PC-3 (cell line): ENCODE measurements at regions not wholly inside any gene's neighbourhood (a gene's known extent, or its start where the extent isn't known, plus 50 kb on each side); places are given as distances from the start of the nearest gene placed in this dataset.

Source experiments
- ATAC-seq: fragments of 200-7000 bp; cut with Tn5 transposase; 2 replicates; pipeline ENCODE4 v1.9.1; 2020; ENCODE audit warnings: mild to moderate bottlenecking, moderate library complexity
- BruUV-seq: library from RNA; stranded (reverse); fragments of 400-500 nt; replicated peaks from 2 replicates; lab custom pipeline; 2021; lab: Mats Ljungman, UMichigan
- CTCF ChIA-PET: fragments of 300-600 bp; sonication (Branson Sonifier 250); formaldehyde crosslinking; loops from one replicate; lab custom pipeline; 2022; ENCODE audit warnings: antibody characterized with exemption; lab: Charles Lee
- POLR2A ChIA-PET: fragments of 300-600 bp; sonication (Branson Sonifier 250); formaldehyde crosslinking; loops from one replicate; lab custom pipeline; 2022; ENCODE audit warnings: antibody characterized with exemption; ENCODE audit not compliant: unreplicated experiment; lab: Charles Lee
- DNase-seq: peaks from one replicate; pipeline ENCODE4 v3.0.0-alpha.2; 2015
- H2AFZ ChIP-seq: fragments of 300-600 bp; sonication (generic); 2 replicates; pipeline ENCODE4 v1.6.0; 2016; ENCODE audit warnings: antibody characterized with exemption, low read length
- H3F3A ChIP-seq: fragments of 300-600 bp; sonication (generic); one replicate; pipeline ENCODE4 v1.6.0; 2017; ENCODE audit warnings: antibody characterized with exemption, low read length, control low read depth, mild to moderate bottlenecking; ENCODE audit not compliant: unreplicated experiment
- H3K27ac ChIP-seq: fragments of 300-600 bp; sonication (generic); 2 replicates; pipeline ENCODE4 v1.5.1; 2016; ENCODE audit warnings: mild to moderate bottlenecking, low read length
- H3K27me3 ChIP-seq: fragments of 300-600 bp; sonication (generic); 2 replicates; pipeline ENCODE4 v1.6.1; 2016; ENCODE audit warnings: low read length, mixed read lengths
- H3K36me3 ChIP-seq: fragments of 300-600 bp; sonication (generic); 2 replicates; pipeline ENCODE4 v1.6.1; 2016; ENCODE audit warnings: low read depth, mixed run types, low read length, mixed read lengths
- H3K4me1 ChIP-seq: fragments of 300-600 bp; sonication (generic); 2 replicates; pipeline ENCODE4 v1.5.1; 2016; ENCODE audit warnings: low read length; ENCODE audit not compliant: insufficient read depth
- H3K4me2 ChIP-seq: fragments of 300-600 bp; sonication (generic); 2 replicates; pipeline ENCODE4 v1.6.0; 2016; ENCODE audit warnings: low read length
- H3K4me3 ChIP-seq: fragments of 300-600 bp; sonication (generic); 2 replicates; pipeline ENCODE4 v1.5.1; 2016; ENCODE audit warnings: mild to moderate bottlenecking, low read length, mixed read lengths
- H3K79me2 ChIP-seq: fragments of 300-600 bp; sonication (generic); 2 replicates; pipeline ENCODE4 v1.6.1; 2017; ENCODE audit warnings: low read length, mixed read lengths
- H3K9ac ChIP-seq: fragments of 300-600 bp; sonication (generic); 2 replicates; pipeline ENCODE4 v1.6.0; 2016; ENCODE audit warnings: mild to moderate bottlenecking, low read length
- H3K9me2 ChIP-seq: fragments of 300-600 bp; sonication (generic); replicated peaks from 2 replicates; pipeline ENCODE4 v1.6.1; 2016; ENCODE audit warnings: mixed run types, low read length, mixed read lengths
- H3K9me3 ChIP-seq: fragments of 300-600 bp; sonication (generic); 2 replicates; pipeline ENCODE4 v1.6.1; 2016; ENCODE audit warnings: low read length, mixed read lengths
- H4K20me1 ChIP-seq: fragments of 300-600 bp; sonication (generic); 2 replicates; pipeline ENCODE4 v1.6.1; 2016; ENCODE audit warnings: low read length, mixed read lengths
- EZH2 ChIP-seq: fragments of 300-600 bp; sonication (generic); IDR thresholded peaks from one replicate; pipeline ENCODE4 v1.6.1; 2017; ENCODE audit warnings: antibody characterized with exemption, mild to moderate bottlenecking, low read length; ENCODE audit not compliant: unreplicated experiment
- EZH2phosphoT487 ChIP-seq: fragments of 300-600 bp; sonication (generic); IDR thresholded peaks from 2 replicates; pipeline ENCODE4 v1.6.1; 2018; ENCODE audit warnings: mild to moderate bottlenecking, antibody characterized with exemption, low read length, borderline replicate concordance
- intact Hi-C: fragments of 100-400 bp; cut with micrococcal nuclease; formaldehyde crosslinking; loops from 2 replicates; pipeline ENCODE4 v1.9.0; 2023
- TF ChIP-seq, protein P1 (sequence below): fragments of 300-600 bp; sonication (generic); conservative IDR thresholded peaks from 2 replicates; pipeline ENCODE4 v1.5.1; 2017; ENCODE audit warnings: antibody characterized with exemption, low read depth, mild to moderate bottlenecking, low read length

GRCh38 chr6:168249746-168250145, 69.8 kb downstream of the DACT2 start:
- Histone ChIP-seq H3F3A (no peaks in the 10 kb centered on the region), H3K4me2 (no peak overlapping the region), H4K20me1 (no peaks in the 10 kb centered on the region), H3K4me3 (no peak overlapping the region), H3K27ac (no peak overlapping the region), H3K9me2 (no peaks in the 10 kb centered on the region), H3K27me3 (peaks cover 48% of the 10 kb centered on the region), H3K4me1 (no peaks in the 10 kb centered on the region), H2AFZ (no peak overlapping the region), H3K79me2 (no peaks in the 10 kb centered on the region), H3K36me3 (no peaks in the 10 kb centered on the region), H3K9ac (no peak overlapping the region), H3K9me3 (no peaks in the 10 kb centered on the region)
- no peak for DNase-seq
- ATAC-seq = no peak
- ChIA-PET CTCF (no interaction called here), POLR2A (no interaction called here)
- intact Hi-C loops = no loop called here
- TF ChIP-seq EZH2phosphoT487 (no peak), EZH2 (no peak)
- TF ChIP-seq, protein P1, sequence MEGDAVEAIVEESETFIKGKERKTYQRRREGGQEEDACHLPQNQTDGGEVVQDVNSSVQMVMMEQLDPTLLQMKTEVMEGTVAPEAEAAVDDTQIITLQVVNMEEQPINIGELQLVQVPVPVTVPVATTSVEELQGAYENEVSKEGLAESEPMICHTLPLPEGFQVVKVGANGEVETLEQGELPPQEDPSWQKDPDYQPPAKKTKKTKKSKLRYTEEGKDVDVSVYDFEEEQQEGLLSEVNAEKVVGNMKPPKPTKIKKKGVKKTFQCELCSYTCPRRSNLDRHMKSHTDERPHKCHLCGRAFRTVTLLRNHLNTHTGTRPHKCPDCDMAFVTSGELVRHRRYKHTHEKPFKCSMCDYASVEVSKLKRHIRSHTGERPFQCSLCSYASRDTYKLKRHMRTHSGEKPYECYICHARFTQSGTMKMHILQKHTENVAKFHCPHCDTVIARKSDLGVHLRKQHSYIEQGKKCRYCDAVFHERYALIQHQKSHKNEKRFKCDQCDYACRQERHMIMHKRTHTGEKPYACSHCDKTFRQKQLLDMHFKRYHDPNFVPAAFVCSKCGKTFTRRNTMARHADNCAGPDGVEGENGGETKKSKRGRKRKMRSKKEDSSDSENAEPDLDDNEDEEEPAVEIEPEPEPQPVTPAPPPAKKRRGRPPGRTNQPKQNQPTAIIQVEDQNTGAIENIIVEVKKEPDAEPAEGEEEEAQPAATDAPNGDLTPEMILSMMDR = no peak
- BruUV-seq = no TSS peak

DNA sequence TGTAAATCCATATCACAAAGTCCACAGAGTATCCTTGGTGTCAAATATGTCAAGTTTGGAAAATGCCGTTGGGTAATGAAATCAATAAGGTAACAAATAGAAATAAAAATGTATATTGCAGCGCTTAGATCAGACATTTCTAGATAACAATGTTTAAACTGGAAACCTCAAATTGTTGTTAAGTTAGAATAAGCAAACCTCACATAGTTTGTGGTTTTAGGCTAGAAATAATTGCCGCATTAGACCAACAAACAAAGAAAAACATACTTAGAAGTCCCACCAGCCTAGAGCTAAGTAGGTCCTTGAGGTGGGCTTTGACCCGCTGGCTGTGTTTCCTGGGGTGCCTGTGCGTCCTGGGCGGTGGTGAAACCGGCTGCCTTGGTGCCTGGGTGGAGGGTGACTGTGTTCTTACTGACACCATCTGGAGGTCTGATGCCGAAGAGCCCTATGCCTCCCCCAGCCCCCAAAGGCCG, 71.4 kb downstream of the DACT2 start:
- no peak for ATAC-seq
- intact Hi-C loops = no loop called here
- no peak for DNase-seq
- Histone ChIP-seq H3K36me3 (no peaks in the 10 kb centered on the region), H3K4me3 (no peak overlapping the region), H3K27me3 (peaks cover 61% of the 10 kb centered on the region), H3K27ac (no peak overlapping the region), H3K4me1 (no peaks in the 10 kb centered on the region), H3K4me2 (no peak overlapping the region), H3K9me3 (no peaks in the 10 kb centered on the region), H3F3A (no peaks in the 10 kb centered on the region), H3K9ac (no peak overlapping the region), H2AFZ (no peak overlapping the region), H4K20me1 (no peaks in the 10 kb centered on the region), H3K9me2 (no peaks in the 10 kb centered on the region), H3K79me2 (no peaks in the 10 kb centered on the region)
- no peak for TF ChIP-seq EZH2phosphoT487
- TF ChIP-seq EZH2 = no peak
- TF ChIP-seq, protein P1 = no peak
- POLR2A ChIA-PET = no interaction called here
- CTCF ChIA-PET = no interaction called here
- BruUV-seq = no TSS peak

GRCh38 chr6:168247443-168248147, 72.0 kb downstream of the DACT2 start:
- Histone ChIP-seq H3K4me2 (no peak overlapping the region), H3K79me2 (no peaks in the 10 kb centered on the region), H3K27me3 (peaks cover 65% of the 10 kb centered on the region), H3K4me1 (no peaks in the 10 kb centered on the region), H3K9me2 (no peaks in the 10 kb centered on the region), H3K4me3 (no peak overlapping the region), H3K36me3 (no peaks in the 10 kb centered on the region), H3K27ac (no peak overlapping the region), H4K20me1 (no peaks in the 10 kb centered on the region), H3F3A (no peaks in the 10 kb centered on the region), H2AFZ (no peak overlapping the region), H3K9ac (no peak overlapping the region), H3K9me3 (no peaks in the 10 kb centered on the region)
- DNase-seq = no peak
- TF ChIP-seq EZH2phosphoT487 (no peak), EZH2 (no peak)
- TF ChIP-seq, protein P1 = no peak
- ChIA-PET POLR2A (no interaction called here), CTCF (no interaction called here)
- no peak for ATAC-seq
- no TSS peak for BruUV-seq
- intact Hi-C loops = no loop called here
